ENCODE measurements at regions not wholly inside any gene's neighbourhood (a gene's known extent, or its start where the extent isn't known, plus 50 kb on each side); places are given as distances from the start of the nearest gene placed in this dataset.

GRCh38 chr4:11182031-11182430 lies 246.7 kb downstream of the HS3ST1 start:
- TF ChIP-seq, protein P1, sequence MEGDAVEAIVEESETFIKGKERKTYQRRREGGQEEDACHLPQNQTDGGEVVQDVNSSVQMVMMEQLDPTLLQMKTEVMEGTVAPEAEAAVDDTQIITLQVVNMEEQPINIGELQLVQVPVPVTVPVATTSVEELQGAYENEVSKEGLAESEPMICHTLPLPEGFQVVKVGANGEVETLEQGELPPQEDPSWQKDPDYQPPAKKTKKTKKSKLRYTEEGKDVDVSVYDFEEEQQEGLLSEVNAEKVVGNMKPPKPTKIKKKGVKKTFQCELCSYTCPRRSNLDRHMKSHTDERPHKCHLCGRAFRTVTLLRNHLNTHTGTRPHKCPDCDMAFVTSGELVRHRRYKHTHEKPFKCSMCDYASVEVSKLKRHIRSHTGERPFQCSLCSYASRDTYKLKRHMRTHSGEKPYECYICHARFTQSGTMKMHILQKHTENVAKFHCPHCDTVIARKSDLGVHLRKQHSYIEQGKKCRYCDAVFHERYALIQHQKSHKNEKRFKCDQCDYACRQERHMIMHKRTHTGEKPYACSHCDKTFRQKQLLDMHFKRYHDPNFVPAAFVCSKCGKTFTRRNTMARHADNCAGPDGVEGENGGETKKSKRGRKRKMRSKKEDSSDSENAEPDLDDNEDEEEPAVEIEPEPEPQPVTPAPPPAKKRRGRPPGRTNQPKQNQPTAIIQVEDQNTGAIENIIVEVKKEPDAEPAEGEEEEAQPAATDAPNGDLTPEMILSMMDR (IDR thresholded peaks at IDR 0.05; ENCODE audit: low read length, missing control alignments) = no peak
- no peak overlapping the region for H3K4me3 ChIP-seq (replicated peaks; ENCODE audit: low read depth, low read length)
- no peak for DNase-seq (ENCODE audit: low read depth)

DNA sequence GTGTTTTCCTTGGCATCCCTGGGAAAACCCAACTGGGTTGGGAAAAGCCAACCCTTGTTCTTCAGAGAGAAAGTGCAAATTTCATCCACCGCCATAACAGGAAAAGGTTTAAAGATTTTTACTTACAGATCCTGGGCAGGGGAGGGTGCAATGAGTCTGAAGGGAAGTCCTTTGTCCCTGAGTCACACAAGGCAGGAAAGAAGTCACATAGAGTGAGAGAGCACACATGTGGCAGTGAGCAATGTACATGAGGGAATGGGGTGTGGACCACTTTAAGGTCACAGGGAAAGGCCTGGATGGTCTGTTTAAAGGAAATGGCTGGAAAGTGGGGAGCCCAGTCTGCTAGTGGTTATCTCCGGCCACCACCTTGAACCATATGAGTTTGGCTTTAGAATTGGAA lies 248.9 kb downstream of the HS3ST1 start:
- DNase-seq (ENCODE audit: low read depth) = no peak
- TF ChIP-seq, protein P1 (IDR thresholded peaks at IDR 0.05; ENCODE audit: low read length, missing control alignments) = no peak
- H3K4me3 ChIP-seq (replicated peaks; ENCODE audit: low read depth, low read length) = no peak overlapping the region

DNA sequence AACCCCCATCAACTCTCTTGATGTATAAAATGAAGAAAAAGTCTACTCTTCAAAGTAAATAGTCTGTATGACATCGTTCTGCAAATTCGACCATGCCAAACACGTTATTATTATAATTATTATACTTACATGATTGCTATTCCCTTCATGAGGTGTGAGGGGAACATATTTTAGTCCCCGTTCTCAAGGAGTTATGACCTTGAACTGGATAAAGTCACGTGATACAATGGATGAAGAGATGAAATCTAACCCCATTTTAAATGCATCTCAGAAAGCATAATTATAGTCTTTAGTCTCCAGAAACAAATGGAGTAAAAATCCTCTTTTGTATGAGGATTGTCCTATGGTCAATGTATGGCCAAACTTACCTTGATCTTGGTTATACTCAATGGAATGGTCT lies 250.3 kb downstream of the HS3ST1 start:
- H3K4me3 ChIP-seq (replicated peaks; ENCODE audit: low read depth, low read length) = no peak overlapping the region
- no peak for DNase-seq (ENCODE audit: low read depth)
- TF ChIP-seq, protein P1 (IDR thresholded peaks at IDR 0.05; ENCODE audit: low read length, missing control alignments) = no peak

DNA sequence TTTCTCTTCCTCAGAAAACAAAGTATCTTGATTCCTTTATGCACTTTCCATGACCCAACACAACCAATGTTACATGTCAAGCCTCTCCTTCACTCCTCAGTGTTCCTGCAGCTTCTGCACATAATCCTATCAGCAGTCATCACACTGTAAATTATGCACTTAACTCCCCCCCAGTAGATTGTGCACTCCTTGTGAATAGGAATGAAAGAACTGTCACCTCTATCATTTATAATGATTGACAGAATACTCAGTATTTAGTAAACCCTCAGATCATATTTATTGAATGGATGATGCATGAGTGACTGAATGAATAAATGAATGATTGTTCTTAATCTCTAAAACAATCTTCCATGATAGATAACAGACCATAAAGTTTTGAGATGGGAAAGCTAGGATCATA lies 253.3 kb downstream of the HS3ST1 start:
- H3K4me3 ChIP-seq (replicated peaks; ENCODE audit: low read depth, low read length) = no peak overlapping the region
- no peak for DNase-seq (ENCODE audit: low read depth)
- TF ChIP-seq, protein P1 (IDR thresholded peaks at IDR 0.05; ENCODE audit: low read length, missing control alignments) = no peak

- TF ChIP-seq, protein P1 (IDR thresholded peaks at IDR 0.05; ENCODE audit: low read length, missing control alignments) = no peak
- H3K4me3 ChIP-seq (replicated peaks; ENCODE audit: low read depth, low read length) = no peak overlapping the region
- DNase-seq (ENCODE audit: low read depth) = no peak
Measured at GRCh38 chr4:11166606-11167005, 262.1 kb downstream of the HS3ST1 start.

GRCh38 chr4:11166034-11166433 lies 262.7 kb downstream of the HS3ST1 start:
- no peak overlapping the region for H3K4me3 ChIP-seq (replicated peaks; ENCODE audit: low read depth, low read length)
- no peak for DNase-seq (ENCODE audit: low read depth)
- TF ChIP-seq, protein P1 (IDR thresholded peaks at IDR 0.05; ENCODE audit: low read length, missing control alignments) = no peak

DNA sequence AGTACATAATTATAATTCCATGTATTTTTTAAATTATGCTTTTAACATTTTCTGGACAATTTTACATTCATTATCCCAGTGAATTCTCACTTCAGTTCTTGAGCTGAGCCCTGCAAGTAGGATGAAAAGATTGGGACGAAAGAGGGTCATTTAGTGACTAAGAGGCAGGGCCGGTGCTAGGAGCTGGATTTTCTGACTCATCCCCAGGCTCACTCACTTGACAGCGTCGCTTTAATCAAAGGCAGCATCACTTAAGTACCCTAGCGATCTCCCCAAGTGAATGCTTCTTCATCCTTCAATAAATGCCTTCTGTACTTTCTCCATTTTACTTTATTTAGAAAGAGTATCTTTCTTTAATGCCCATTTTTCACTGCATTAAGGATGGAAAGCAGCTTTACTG lies 263.6 kb downstream of the HS3ST1 start:
- DNase-seq (ENCODE audit: low read depth) = no peak
- TF ChIP-seq, protein P1 (IDR thresholded peaks at IDR 0.05; ENCODE audit: low read length, missing control alignments) = no peak
- H3K4me3 ChIP-seq (replicated peaks; ENCODE audit: low read depth, low read length) = no peak overlapping the region
